HG03280 (cell line): ENCODE measurements at regions not wholly inside any gene's neighbourhood (a gene's known extent, or its start where the extent isn't known, plus 50 kb on each side); places are given as distances from the start of the nearest gene placed in this dataset.
"Not testable (repeated sequence)": the region's sequence is repeated elsewhere in the genome, so short reads cannot be mapped to it uniquely, and the experiment has no call there.

Source experiments
- ATAC-seq: cut with Tn5 transposase; IDR thresholded peaks from one replicate; pipeline ENCODE4 v1.9.1; 2021; ENCODE audit warnings: mild to moderate bottlenecking, moderate library complexity; ENCODE audit not compliant: unreplicated experiment

DNA sequence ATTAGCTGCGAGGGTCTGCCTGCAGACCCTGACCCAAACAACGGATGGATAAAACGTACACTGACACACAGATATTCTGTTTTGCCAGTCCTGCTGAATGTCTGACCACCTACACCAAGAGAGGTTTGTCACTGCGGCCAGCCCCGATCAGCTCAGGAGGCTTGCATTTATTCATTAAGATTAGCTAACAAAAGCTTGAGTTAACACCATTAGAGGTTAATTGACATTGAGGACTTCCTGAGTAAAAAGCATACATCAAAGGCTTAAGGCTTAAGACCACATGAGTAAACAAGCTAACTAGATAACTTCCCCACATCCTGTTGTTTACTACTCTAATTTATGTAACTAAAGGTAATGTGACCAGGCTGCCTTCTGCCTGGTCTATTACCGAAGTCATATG is 198.1 kb upstream of the TRPC7 start:
- no peak for ATAC-seq

DNA sequence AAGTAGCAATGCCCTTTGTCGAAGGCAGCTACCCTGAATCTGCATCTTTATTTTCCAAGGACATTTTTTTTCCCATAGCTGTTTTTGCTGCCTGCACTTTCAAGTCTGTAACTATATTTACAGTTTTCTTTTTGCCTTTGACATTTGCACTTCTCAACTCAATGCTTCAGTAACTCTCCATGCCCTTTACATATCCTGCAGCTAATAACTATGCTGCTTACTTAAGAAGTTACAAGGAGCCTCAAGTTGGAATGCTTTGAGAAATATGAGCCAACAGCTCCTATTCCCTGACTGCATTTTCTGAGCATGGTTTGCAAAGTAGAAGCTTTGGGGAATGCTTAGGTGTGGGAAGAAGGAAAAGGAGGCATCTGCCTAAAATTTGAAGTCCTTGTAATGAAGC is 194.8 kb upstream of the TRPC7 start:
- no peak for ATAC-seq

DNA sequence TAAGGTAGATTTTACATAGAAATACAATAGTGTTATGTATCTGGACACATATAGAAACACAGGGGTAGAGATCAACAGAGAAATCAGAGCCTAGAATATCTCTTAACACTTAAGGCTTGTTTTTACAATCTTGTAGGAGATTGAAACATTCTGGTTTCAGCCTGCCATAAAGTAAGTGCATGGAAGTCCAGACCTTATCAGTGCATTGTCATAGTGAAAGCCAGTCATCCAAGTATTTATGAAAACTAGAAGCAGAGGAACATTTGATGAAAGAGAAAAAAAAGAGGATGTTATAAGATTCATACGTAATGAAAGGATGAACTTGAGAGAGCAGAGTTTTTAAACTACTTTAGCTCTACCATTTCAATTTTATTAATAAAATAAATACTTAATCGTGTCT is 194.3 kb upstream of the TRPC7 start:
- ATAC-seq, result no peak

DNA sequence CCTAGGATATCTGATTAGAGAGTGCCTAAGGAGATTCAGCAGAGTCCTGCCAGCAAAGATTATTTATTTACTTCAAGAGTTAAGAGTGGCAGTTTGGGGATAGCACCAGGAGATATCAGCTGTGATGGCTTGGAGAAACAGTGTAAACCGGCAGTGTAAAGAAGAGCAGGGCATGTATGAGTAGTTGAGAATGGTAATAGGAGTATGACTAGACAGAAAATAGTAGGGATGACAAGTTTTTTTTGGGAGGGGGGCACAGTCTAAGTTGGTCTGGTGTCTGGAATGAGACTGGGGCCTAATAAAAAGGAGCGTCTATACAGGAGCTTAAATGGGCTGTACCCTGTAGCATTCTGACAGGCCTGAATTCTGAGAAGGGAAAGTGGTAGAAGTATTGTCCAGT is 181.8 kb upstream of the TRPC7 start:
- ATAC-seq, result not testable (repeated sequence)

DNA sequence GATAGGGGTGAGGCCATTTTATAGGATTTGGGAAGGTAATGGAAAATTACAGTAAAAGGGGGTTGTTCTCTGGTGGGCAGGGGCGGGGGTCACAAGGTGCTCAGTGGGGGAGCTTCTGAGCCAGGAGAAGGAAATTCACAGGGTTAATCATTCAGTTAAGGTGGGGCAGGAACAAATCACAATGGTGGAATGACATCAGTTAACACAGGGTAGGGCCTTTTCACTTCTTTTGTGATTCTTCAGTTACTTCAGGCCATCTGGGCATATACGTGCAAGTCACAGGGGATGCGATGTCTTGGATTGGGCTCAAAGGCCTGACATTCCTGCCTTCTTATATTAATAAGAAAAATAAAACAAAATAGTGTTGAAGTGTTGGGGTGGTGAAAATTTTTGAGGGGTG is 181.1 kb upstream of the TRPC7 start:
- not testable (repeated sequence) for ATAC-seq

DNA sequence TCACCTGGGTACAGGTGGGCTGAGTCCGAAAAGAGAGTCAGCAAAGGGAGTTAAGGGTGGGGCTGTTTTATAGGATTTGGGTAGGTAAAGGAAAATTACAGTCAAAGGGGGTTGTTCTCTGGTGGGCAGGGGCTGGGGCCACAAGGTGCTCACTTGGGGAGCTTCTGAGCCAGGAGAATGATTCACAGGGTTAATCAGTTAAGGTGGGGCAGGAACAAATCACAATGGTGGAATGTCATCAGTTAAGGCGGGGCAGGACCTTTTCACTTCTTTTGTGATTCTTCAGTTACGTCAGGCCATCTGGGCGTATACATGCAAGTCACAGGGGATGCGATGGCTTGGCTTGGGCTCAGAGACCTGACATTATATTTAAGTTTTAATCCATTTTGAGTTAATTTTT is 179.7 kb upstream of the TRPC7 start:
- not testable (repeated sequence) for ATAC-seq

DNA sequence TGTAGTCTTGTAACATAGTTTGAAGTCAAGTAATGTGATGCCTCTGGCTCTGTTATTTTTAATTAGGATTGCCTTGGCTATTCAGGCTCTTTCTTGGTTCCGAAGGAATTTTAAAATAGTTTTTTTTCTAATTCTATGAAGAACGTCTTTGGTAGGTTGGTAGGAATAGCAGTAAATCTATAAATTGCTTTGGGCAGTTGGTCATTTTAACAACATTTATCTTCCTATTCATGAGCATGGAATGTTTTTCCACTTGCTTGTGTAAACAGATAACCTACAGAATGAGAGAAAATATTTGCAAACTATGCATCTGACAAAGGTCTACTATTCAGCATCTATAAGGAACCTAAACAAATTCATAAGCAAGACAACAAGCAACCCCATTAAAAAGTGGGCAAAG is 173.2 kb upstream of the TRPC7 start:
- no peak for ATAC-seq

DNA sequence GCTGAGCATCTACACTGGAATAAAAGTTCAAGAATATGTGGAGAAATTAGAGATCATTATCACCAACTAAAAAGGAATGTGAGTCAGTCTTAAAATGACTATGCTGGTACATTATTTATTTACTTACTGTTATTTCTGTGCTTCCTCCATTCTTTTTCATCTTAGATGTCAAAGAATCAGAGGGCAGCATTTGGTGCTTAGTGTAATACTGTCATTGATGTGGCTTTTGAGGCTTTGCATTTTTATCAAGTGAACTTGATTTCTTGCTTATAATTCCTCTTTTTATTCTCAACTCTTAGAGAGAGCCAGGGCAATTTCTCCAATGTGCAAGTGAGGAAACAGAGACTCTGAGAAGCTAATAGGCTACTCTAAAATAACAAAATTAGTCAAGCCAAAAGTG is 163.7 kb upstream of the TRPC7 start:
- ATAC-seq, result no peak

DNA sequence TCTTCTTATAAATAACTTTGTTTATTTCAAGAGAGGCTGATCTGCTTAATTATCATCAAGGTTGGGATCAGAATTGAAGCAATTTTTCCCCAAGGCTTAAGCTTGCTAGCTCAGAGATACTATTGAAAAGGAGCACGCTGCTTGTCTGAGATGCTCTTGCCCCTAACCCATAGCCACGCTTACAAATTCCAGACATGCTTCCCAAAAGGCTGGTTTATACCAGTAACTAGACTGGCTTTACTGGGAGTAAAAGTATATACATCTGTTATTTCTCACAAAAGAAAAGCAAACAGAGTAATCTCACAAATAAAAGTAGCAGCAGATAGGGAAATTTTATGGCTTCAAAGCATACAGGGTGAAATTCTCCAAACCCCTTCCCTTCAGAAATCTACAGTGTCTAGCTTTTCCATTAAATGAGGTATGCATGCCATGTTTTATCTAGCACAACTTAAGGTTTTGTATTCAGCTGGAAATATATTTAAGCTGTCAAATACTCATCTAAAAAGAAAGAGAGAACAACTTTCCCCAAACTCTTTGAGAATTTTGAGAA is 163.2 kb upstream of the TRPC7 start:
- no peak for ATAC-seq

DNA sequence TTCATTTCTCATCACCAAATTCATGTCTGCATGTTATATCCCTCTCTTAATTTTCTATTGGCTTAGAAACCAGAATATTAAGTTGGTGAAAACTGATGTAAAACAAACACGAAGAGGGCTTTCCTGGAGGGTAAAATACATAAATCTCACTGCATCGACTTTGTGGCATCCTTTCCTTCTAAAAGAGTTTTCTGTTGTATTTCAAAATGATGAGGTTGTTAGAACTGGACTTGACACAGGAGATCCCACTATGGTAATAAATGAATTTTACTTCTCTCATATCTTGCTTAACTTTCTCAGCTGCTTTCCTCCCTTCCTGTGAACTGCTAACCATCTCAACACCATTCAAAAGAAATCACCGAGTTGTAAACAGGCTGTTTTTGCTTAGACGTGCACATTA is 162.0 kb upstream of the TRPC7 start:
- no peak for ATAC-seq

DNA sequence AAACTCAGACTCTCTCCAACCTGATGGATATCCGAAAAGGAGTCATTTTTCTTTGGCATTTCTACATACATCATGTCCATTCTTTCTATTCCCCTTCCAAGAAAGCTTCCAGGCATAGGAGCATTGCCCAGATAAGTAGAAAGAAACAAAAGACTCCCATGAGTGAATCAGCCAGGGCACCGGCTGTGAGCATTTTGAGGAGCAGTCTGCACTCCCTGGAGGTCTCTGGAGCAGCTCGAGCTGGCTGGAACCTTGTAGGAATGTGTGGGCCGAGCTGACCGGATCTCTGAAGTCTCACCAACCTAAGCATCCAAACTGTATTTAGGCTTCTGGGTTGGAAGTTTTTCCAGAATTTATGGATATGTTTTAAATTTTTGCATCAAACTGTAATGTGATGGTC is 161.4 kb upstream of the TRPC7 start:
- ATAC-seq, result no peak

DNA sequence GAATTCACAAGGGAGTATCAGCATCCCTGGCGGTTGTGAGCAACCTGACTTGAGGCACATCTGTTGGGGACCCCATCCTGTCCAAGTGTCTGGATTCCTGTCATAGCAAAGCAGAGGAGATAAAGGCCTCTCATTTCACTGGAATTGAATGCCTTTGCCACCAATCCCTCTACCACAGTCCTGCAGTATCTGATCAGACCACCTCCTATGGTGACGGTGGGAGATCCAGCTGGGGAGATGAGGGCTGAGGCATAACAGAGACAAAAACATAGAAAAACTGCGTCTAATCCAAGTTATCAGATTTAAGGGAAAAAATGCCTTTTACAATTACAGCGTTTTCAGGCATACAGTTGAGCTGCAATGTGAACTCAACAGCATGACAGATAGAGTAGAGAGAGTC is 160.7 kb upstream of the TRPC7 start:
- no peak for ATAC-seq

DNA sequence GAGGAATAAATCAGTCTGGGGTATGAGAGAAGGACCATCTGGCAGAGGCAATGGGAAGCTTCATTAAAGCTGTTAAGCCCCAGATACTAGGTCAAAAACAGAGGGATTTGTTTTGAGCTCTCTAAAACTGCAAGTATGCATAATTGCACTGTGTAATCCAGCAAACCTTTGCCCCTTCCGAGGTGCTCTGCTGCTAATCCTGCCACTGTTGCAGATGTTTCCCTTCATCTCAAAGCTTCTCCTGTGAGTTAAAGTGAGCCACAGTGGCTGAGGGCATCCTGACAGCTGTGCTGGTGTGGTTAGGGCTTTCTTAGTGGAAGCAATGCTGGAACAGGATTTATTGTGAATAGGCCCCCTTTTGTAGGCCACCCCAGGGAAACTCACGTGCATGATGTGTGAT is 160.3 kb upstream of the TRPC7 start:
- no peak for ATAC-seq

DNA sequence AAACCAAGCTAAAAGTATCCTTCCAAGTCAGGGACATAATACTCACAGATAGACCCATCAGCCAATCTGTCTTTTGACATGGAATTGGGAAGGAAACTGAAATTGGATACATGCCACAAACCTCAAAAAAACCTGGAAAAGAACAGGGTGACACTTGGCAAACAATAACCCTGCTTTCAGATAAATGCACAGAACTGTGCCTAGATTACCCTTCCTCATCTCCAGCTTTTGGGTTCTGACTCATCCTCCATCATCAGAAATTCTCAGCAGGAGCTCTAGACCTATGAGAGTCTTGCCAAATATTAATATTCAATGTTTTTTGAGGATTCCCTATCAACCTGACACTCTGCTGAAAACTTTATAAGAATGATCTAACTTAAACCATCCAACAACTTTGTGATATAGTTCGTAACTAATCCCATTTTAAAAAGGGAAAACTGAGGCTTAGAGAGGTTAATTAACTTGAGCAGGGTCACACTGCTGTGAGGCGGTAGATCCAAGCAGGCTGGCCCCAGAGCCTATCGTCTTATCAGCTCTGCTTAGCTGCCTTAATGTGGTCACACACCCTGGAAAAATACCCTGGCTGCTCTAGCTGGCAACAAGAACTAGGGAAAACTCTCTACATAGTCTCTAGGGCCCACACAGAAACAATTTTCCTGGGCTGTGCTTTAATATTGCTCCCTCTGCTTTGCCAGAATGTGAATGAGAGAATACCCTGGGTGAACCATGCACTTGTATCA is 157.0 kb upstream of the TRPC7 start:
- ATAC-seq, result no peak

DNA sequence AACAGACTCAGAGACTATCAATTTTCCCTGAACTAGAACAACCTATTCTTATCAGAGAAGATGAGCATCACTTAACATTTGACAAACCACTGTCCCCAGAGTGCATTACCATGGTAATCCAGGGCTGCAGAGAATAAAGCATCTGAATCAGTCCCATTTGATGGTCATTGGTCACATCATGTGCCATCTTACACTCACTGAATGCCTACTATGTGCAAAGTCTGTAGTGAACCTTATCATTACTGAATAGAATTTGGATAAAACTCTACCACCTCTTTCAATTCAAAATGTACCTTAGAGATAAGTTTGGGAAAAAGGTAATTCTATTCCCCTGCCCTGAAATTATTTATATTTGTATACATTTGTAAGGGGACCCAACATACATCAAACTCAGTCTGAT is 156.4 kb upstream of the TRPC7 start:
- ATAC-seq, result no peak

DNA sequence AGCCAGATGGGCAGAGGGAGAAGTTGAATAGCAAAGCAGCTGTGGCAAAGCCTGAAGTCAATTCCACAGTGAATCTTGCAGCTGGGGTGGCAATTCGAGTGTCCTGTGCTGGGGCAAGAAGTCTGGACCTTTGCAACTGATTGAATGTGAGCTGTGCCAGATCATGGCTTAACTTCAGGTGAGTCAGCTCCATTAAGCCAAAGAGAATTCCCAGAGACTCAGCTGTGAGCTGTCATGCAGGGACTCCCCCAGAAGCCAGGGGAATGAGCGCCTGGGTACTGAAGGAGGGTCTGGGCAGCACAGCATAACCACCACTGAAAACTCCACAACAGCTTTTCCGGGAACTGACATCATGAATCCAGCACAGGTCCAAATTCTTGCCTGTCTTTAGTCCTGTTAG is 153.5 kb upstream of the TRPC7 start:
- no peak for ATAC-seq

DNA sequence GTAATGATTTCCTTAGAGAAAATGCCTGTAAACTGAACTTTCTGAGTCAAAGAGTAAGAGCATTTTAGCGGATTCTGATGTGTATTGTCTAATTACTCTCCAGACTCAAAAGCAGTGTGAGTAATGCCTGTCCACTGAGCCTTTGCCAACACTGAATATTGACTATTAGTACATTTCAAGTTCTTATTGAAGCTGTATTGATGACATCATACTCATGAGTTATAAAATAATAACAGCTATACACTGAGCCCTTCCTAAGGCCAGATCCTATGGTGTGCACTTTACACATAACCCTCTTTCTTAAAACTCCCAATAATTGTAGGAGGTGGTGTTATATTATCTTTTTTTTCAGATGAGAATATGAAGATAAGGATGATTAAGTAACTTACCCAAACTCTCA is 152.8 kb upstream of the TRPC7 start:
- no peak for ATAC-seq

DNA sequence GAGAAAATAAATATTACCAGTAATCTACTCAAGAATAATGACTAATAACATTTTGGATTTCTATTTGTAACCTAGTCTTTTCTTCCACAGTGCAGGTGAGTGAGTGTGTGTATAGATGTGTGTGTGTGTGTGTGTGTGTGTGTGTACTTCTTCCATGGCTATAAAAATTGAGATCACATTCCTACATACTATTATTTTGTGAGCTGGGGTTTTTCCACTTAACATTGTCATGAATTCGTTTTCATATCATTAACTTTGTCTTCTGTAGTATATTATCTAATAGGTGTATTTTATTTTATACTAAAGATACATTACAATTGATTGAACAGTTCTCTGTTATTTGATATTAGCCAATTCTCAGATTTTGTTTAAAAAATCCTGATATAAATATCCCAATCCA is 152.4 kb upstream of the TRPC7 start:
- no peak for ATAC-seq

DNA sequence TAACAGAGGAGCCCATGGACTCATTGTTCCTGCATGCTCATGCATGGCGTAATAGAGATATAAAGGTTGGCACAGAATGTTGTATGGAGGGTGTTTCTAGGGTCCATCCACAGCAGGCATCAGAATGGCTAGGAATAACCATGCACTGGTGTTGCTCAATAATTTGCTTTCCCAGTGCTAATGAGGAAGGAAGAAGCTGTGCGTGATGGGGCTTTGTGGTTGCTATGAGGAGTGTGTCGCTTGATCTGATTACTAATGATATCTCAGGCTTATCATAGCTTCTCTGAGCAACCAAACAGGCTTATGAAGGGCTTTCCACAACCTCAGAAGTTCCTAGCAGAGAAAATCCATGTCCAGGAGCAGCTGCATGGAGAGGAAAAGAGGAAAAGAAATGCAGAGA is 151.3 kb upstream of the TRPC7 start:
- ATAC-seq, result no peak

DNA sequence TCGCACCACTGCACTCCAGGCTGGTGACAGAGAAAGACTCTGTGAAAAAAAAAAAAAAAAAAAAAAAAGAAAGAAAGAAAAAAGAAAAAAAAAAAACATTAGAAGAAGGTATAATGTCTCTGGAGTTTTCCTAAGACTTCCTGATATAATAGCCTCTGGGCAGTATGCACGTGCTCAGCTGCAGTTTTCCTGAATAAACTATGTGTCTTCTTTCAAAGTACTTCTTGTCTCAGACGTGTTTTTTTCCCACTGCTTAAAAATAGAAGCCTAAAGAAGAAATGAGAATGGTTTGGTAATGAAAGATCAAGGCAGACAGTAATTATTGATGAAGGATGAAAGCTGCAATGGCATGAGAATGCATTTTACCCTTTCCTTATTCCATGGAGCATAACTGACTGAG is 148.1 kb upstream of the TRPC7 start:
- ATAC-seq, result no peak

DNA sequence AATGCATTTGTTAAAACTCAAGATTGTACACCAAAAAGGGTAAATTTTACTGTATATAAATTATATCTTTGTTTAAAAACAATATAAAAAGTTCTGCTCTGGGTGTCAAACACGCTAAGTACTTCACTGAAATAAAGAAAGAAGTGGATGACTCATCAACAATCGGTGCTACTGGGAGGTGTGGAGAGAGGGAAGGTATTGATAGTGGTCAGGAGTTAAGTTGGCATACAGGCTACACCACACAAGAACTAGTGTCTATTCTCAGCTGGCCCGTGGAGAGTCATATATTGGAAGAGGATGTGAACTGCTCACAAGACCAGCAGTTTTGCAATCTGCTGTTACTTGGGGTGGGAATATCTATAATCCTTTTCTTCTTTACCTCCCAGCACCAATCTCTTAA is 145.7 kb upstream of the TRPC7 start:
- no peak for ATAC-seq

DNA sequence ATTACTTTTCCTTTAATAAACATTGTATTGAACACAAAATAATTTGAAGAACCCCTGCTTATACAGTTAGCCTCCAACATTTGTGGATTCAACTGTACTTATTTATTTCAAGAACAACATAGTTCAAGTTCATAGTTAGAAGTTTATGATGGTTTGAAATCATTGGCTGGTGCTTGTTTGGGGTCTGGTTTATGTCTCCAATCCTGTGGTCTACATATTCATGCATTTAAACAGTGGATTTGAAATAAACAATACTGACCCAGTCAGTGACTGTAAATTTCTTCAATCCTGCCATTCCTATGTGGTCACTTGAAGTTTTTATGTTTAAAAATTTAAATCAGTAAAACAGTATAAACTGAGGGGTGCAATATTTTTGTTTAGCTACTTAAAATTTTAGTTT is 145.1 kb upstream of the TRPC7 start:
- ATAC-seq, result no peak

DNA sequence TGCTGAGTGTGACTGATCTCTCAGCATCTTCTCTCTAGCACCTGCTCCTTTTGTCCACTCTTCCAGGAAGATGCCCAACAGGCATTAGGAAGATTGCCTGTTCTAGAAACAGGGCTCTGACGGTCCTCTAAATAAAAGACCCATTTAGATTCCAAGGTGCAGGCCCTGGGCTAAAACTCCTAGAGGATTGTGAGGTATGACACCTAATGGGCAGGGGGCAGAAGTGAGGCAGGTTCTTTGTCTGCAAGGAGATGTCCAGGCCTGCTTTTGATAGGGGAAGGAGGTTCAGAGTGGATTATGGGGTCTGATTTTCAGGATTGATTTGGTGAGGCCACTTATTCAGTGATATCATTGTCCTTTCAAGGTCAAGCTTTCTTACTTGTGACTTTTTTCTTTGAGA is 140.8 kb upstream of the TRPC7 start:
- ATAC-seq, result no peak
